ENCODE measurements at regions not wholly inside any gene's neighbourhood (a gene's known extent, or its start where the extent isn't known, plus 50 kb on each side); places are given as distances from the start of the nearest gene placed in this dataset.

- no peak for TF ChIP-seq CTCF (IDR thresholded peaks at IDR 0.05)
- no peak for TF ChIP-seq POLR2A (IDR thresholded peaks at IDR 0.05)
- no peak for TF ChIP-seq POLR2AphosphoS5 (IDR thresholded peaks at IDR 0.05)
Observed at GRCh38 chr9:93808115-93809029, 146.8 kb downstream of the BARX1 start.

All from upper lobe of left lung (tissue), 4 donors.